Chondrocyte (in vitro differentiated cells): ENCODE measurements at regions not wholly inside any gene's neighbourhood (a gene's known extent, or its start where the extent isn't known, plus 50 kb on each side); places are given as distances from the start of the nearest gene placed in this dataset.

Source experiments
- DNase-seq: peaks from one replicate; pipeline ENCODE4 v3.0.0; 2021; ENCODE audit warnings: mixed read lengths, low spot score
- H3K27ac Mint-ChIP-seq: one replicate; pipeline ENCODE4 v1.8.0; 2021; ENCODE audit warnings: mild to moderate bottlenecking, moderate library complexity, mixed read lengths; ENCODE audit not compliant: unreplicated experiment
- H3K27me3 Mint-ChIP-seq: 2 replicates; pipeline ENCODE4 v1.8.0; 2021; ENCODE audit warnings: low read depth, mixed read lengths
- H3K36me3 Mint-ChIP-seq: 2 replicates; pipeline ENCODE4 v1.8.0; 2021; ENCODE audit warnings: low read depth, mixed read lengths
- H3K4me1 Mint-ChIP-seq: 2 replicates; pipeline ENCODE4 v1.8.0; 2021; ENCODE audit warnings: low read depth, mild to moderate bottlenecking, mixed read lengths
- H3K4me3 Mint-ChIP-seq: one replicate; pipeline ENCODE4 v1.8.0; 2021; ENCODE audit warnings: mild to moderate bottlenecking, moderate library complexity, mixed read lengths; ENCODE audit not compliant: unreplicated experiment
- H3K9me3 Mint-ChIP-seq: 2 replicates; pipeline ENCODE4 v1.8.0; 2021; ENCODE audit warnings: low read depth, mixed read lengths
- TF ChIP-seq, protein P1 (sequence below): fragments of 200-600 bp; sonication (generic); IDR thresholded peaks from 2 replicates; pipeline ENCODE4 v1.5.0; 2021; ENCODE audit warnings: antibody characterized with exemption, mild to moderate bottlenecking, moderate library complexity

DNA sequence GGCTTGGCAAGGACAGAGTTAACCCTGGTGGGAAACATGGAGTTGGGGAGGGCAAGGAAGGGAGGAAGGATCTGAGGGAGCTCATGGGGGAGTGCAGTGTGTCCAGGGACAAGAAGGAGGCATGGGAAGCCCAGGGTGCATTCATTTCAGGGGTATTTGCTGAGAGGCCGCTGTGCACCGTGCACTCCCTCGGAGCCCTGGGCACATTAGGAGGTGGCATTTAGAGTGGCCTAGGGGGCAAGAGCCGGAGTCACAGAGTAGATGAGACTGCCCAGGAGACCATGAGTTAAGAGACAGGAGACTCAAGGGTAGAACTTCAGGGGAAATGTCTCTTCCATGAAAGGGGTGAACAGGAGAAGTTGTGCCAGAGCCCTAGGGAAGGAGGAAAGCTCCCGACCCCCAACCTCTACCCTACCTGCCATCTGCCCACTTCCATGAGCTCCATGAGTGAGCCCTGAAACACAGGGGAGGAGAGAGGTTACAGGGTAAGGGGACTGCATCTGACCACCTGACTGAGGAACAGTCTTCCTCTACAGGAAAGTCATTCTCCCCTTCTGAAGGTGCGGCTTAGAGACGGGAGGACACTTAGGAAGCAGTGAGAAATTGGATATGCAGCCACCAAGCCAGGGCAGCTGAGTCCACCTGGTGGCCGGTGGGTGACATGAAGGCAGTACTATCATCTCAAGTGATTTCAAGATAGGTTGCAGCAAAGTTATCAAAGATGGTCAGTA is 58.5 kb upstream of the COPS8 start:
- Mint-ChIP-seq H3K9me3 (no peaks in the 10 kb centered on the region), H3K36me3 (peaks cover 5% of the 10 kb centered on the region), H3K4me3 (no peak overlapping the region), H3K4me1 (no peaks in the 10 kb centered on the region), H3K27ac (no peak overlapping the region), H3K27me3 (no peaks in the 10 kb centered on the region)
- DNase-seq: no peak
- TF ChIP-seq, protein P1, sequence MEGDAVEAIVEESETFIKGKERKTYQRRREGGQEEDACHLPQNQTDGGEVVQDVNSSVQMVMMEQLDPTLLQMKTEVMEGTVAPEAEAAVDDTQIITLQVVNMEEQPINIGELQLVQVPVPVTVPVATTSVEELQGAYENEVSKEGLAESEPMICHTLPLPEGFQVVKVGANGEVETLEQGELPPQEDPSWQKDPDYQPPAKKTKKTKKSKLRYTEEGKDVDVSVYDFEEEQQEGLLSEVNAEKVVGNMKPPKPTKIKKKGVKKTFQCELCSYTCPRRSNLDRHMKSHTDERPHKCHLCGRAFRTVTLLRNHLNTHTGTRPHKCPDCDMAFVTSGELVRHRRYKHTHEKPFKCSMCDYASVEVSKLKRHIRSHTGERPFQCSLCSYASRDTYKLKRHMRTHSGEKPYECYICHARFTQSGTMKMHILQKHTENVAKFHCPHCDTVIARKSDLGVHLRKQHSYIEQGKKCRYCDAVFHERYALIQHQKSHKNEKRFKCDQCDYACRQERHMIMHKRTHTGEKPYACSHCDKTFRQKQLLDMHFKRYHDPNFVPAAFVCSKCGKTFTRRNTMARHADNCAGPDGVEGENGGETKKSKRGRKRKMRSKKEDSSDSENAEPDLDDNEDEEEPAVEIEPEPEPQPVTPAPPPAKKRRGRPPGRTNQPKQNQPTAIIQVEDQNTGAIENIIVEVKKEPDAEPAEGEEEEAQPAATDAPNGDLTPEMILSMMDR: peak; percentile 93

DNA sequence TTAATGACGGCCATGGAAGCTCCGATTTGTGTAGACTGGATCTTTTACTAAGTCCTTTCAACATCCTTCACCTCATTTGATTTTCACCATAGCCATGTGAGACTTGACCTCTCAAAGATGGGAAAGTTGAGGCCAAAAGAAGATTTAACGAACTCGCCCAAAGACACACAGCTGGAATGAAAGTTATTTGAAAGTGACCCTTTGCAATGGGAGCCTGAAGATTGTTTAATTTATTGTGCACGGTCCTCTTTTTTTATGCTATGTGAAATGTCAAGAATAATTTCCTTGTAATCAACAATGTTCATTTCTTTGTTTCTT is 58.0 kb upstream of the COPS8 start:
- Mint-ChIP-seq H3K4me1 (no peaks in the 10 kb centered on the region), H3K4me3 (no peak overlapping the region), H3K27ac (no peak overlapping the region), H3K9me3 (no peaks in the 10 kb centered on the region), H3K36me3 (peaks cover 3% of the 10 kb centered on the region), H3K27me3 (no peaks in the 10 kb centered on the region)
- TF ChIP-seq, protein P1: peak; percentile 49
- DNase-seq: no peak

DNA sequence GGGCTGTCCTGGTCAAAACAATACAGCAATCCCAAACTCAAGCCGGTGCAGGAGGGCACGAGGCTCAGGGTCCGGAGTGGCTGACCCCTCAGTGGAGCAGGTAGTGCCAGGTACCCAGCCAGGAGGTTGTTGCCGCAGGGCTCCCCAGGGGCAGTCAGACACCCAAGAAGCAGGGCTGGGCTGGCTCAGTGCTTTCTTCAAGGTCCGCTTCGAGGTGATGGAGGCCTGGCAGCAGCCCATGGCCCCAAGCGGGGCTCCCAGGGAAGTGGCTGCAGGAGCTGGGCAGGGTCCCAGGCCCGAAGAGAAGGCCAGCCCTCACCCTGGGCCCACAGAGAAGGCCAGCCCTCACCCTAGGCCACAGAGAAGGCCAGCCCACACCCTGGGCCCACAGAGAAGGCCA is 55.3 kb upstream of the COPS8 start:
- H3K4me1 Mint-ChIP-seq: no peaks in the 10 kb centered on the region
- peaks cover 12% of the 10 kb centered on the region for H3K9me3 Mint-ChIP-seq
- no peaks in the 10 kb centered on the region for H3K27me3 Mint-ChIP-seq
- no peak overlapping the region for H3K27ac Mint-ChIP-seq
- TF ChIP-seq, protein P1: no peak
- peaks cover 2% of the 10 kb centered on the region for H3K36me3 Mint-ChIP-seq
- no peak overlapping the region for H3K4me3 Mint-ChIP-seq
- DNase-seq: no peak

DNA sequence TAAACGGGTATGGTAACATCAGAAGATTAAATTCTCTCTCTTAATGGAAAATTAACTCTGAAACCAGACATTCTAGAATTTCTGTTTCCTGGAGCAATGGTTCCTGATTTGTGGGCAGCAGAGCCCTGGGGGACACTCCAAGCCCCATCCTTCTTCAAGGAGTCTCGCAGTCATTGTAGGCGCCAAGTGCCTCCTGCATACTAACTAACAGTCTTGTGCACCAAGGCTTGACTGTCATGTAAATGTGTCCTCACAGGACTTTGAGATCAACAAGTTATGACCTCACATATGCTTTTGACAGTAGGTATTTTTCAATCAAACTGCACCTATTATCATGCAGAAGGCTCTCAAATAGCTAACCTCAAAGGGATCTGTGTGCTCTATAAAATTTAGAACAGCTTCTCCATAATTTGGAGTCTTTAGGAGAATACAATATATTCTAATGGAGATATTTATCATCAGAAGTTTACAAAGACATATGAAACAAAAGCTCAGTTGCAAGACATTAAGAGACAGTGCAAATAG is 52.1 kb upstream of the COPS8 start:
- TF ChIP-seq, protein P1: no peak
- DNase-seq: no peak
- Mint-ChIP-seq H3K4me3 (no peak overlapping the region), H3K27me3 (no peaks in the 10 kb centered on the region), H3K9me3 (peaks cover 12% of the 10 kb centered on the region), H3K27ac (no peak overlapping the region), H3K36me3 (peaks cover 2% of the 10 kb centered on the region), H3K4me1 (no peaks in the 10 kb centered on the region)

DNA sequence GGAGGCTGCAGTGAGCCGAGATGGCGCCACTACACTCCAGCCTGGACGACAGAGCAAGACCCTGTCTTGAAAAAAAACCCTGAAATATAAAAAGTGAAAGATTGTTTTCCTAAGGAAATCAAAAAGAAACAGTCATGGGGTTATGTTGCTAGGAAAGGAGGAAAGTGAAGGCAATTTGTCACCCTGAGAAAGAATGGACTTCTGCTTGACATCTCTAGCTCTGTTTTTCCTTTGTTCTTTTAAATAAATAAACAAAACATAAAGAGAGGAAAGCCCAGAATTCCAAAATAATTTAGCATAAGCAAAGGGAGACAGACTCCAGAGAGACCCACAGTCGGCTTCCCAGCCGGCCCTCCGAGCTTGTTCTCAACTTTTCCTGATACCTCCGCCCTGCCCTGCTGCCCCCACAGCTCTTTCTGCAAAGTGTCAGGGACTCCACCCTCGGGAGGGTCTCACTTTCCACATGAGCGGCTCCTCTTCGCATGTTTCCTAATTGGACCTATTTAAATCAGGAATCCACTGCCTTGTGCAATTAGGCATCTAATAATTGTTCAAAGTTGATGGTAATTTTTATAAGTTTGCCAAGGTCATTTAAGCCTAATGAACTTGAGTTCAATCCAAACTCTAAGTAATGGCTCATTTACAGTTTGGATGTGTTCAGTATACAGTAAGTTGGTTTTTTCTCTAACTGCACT is 49.8 kb upstream of the COPS8 start:
- no peaks in the 10 kb centered on the region for H3K4me1 Mint-ChIP-seq
- no peak overlapping the region for H3K4me3 Mint-ChIP-seq
- DNase-seq: no peak
- TF ChIP-seq, protein P1: no peak
- H3K27me3 Mint-ChIP-seq: no peaks in the 10 kb centered on the region
- H3K9me3 Mint-ChIP-seq: peaks cover 12% of the 10 kb centered on the region
- no peak overlapping the region for H3K27ac Mint-ChIP-seq
- H3K36me3 Mint-ChIP-seq: peaks cover 2% of the 10 kb centered on the region
